Breast epithelium (tissue), 3 donors: ENCODE measurements at regions not wholly inside any gene's neighbourhood (a gene's known extent, or its start where the extent isn't known, plus 50 kb on each side); places are given as distances from the start of the nearest gene placed in this dataset.

ENCODE experiments used
- POLR2A ChIP-seq: fragments of 450-650 bp; IDR thresholded peaks from one replicate; pipeline ENCODE4 v1.6.1; 2016; ENCODE audit warnings: antibody characterized with exemption, mild to moderate bottlenecking, moderate library complexity
- TF ChIP-seq, protein P1 (sequence below), 3 donors: fragments of 450-650 bp; IDR thresholded peaks; one replicate each; pipeline ENCODE4 v1.5.1; 2016 to 2017; ENCODE audit warnings: antibody characterized with exemption in 3 of 3, mild to moderate bottlenecking in 3 of 3, moderate library complexity in 3 of 3

DNA sequence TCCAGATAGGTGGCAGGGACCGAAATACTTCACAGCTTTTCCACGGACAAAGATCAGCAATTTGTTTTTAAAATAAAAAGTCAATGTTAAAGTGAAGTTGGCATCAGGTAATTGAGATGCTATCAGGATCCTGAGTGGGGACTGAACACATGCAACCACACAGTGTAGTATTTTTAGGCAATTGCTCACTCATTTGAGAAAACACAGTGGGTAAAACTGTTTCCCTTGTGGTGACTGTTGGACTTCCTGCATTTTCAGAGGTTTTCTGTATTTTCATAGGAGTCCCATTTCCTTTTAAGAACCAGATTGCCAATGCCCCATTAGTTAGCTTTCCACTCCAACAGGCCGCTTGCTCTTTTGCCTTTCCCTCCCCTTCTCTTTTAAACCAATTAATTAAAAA, 159.5 kb upstream of the ZNF32 start:
- TF ChIP-seq, protein P1, sequence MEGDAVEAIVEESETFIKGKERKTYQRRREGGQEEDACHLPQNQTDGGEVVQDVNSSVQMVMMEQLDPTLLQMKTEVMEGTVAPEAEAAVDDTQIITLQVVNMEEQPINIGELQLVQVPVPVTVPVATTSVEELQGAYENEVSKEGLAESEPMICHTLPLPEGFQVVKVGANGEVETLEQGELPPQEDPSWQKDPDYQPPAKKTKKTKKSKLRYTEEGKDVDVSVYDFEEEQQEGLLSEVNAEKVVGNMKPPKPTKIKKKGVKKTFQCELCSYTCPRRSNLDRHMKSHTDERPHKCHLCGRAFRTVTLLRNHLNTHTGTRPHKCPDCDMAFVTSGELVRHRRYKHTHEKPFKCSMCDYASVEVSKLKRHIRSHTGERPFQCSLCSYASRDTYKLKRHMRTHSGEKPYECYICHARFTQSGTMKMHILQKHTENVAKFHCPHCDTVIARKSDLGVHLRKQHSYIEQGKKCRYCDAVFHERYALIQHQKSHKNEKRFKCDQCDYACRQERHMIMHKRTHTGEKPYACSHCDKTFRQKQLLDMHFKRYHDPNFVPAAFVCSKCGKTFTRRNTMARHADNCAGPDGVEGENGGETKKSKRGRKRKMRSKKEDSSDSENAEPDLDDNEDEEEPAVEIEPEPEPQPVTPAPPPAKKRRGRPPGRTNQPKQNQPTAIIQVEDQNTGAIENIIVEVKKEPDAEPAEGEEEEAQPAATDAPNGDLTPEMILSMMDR (IDR thresholded peaks at IDR 0.05), result no peak
- TF ChIP-seq POLR2A, result no peak
